HG03342 (cell line): ENCODE measurements at regions not wholly inside any gene's neighbourhood (a gene's known extent, or its start where the extent isn't known, plus 50 kb on each side); places are given as distances from the start of the nearest gene placed in this dataset.
"Not testable (repeated sequence)": the region's sequence is repeated elsewhere in the genome, so short reads cannot be mapped to it uniquely, and the experiment has no call there.

Experiments
- ATAC-seq: cut with Tn5 transposase; IDR thresholded peaks from one replicate; pipeline ENCODE4 v1.9.1; 2021; ENCODE audit warnings: mild to moderate bottlenecking, moderate library complexity; ENCODE audit not compliant: unreplicated experiment

DNA sequence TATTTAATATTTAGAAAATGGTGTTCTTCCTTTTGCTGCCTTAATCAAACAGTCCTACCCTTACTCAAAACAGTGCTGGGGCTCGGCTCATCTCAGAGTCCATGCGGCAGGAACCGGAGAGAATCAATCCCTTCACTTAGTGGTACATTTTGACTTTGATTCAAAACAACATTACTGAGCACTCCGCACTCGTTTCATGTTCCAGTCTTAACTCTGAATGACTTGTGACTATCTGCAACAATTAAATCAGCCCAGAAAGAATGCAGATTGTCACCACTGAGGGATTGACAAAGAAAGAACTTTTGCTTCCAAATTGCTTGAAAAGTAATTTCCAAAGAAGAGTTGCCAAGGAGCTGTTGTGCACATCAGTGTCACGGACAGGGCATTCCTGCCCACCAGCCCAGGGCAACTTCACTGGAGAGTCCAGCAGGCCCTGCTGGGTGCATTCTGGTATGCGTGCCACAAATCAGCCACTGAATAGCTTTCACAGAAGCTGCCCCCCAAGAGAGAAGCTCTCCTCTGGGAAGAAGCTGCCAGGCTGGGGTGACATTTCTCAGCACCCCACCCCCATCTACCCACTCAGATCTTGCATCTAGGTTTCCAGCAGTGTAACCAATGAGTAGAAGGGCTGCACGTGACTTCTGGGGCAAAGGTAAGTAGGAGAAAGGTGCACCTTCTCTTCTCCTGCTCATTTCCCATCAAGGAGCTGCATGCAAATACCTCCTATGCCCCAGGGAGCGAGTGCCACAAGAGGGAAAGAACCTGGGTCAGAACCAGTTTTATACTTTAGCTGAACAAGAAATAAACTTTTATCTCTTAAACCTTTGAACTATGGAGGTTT lies 84.6 kb upstream of the ATP8B1 start:
- no peak for ATAC-seq

DNA sequence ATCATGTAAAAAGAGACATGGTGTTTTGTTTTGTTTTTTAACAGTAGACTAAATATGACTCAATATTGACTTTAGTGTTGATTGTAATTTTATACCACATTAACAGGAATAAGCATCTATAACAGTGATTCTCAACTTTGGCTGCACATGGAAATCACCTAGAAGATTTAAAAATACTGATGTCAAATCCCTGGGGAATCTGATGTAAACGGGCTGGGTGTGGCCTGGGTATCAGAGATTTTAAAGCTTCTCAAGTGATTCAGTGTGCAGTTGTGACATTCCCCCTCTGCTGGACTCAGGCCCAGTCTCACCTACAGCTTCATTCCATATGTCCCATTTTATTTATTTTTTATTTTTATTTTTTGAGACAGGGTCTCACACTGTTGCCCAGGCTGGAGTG lies 82.8 kb upstream of the ATP8B1 start:
- ATAC-seq: no peak

DNA sequence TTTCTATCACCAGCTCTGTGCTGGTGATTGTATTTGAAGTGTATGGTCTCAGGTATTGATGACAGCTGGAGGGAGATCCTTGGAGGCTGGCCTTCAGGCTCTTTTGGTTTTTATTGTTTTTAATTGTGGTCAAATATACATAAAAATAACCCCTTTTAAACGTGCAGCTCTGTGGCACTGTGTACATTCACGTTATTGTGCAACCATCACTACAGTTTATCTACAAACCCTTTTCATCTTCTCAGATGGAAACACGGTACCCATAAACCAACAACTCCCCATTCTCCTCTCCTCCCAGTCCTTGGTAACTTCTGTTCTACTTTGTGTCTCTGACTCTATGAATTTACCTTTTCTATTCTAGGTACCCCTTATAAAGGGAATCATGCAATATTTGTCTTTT lies 79.3 kb upstream of the ATP8B1 start:
- no peak for ATAC-seq

- ATAC-seq: peak; percentile 85
Observed at GRCh38 chr18:57881818-57882413, 78.8 kb upstream of the ATP8B1 start.

GRCh38 chr18:57879924-57880323 lies 76.8 kb upstream of the ATP8B1 start:
- ATAC-seq: not testable (repeated sequence)

DNA sequence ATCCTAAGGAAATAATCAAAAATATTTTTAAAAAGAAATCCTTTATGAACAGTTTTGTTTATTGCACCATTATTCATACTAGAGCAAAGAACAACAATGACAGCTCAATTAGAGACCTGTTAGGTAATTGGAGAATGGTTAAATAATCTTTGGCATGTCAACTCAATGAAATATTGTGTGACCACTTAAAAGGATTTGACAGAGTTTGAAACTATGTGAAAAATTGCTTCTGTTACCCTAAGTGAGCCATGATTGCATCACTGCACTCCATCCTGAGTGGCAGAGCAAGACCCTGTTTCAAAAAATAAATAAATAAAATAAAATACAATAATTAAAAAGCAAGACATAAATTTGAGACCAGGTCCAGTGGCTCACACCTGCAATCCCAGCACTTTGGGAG lies 66.1 kb upstream of the ATP8B1 start:
- no peak for ATAC-seq

GRCh38 chr18:57866355-57866754 lies 63.2 kb upstream of the ATP8B1 start:
- ATAC-seq: no peak

DNA sequence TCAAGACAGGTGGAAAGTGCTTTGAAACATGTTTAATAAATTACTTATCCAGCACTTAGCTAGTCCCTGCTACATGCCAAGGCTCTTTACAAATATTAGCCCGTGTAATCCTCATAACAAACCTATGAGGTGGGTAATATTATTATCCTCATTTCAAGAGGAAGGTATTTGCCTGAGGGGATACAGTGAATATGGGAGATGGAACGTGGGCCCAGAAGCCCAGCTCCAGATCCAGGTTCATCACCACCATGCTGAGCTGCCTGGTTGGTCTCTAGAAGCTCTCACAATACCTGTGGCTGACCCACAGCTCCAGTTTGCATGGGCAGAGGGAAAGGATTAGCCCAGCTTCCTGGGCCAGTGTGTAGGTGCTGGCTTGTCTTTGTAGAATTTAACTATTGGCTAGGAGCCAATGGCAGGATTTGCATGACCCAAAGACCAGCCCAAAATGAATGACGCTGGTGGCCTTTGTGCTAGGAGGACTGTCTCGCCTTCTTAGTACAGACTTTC lies 61.6 kb upstream of the ATP8B1 start:
- ATAC-seq: no peak

GRCh38 chr18:57863706-57864105 lies 60.6 kb upstream of the ATP8B1 start:
- no peak for ATAC-seq

DNA sequence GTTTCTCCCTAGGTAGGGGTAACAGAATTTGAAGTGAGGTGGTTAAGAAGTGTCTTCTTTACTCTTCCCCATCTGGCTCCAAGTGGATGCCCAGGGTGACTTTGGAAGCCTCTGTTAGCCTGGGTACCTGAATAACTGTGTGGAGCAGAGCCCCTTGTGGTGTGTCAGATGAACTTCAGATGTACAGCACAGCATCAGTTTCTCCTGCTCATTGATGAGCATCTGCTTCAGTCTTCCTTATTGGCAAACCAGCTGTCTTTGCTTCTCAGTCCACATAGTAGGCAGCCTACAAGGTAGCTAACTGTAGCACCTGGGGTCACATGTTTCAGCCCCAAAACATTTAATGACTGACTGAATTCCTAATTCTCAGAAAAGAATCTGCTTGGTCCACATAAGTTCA lies 56.2 kb upstream of the ATP8B1 start:
- ATAC-seq: no peak

DNA sequence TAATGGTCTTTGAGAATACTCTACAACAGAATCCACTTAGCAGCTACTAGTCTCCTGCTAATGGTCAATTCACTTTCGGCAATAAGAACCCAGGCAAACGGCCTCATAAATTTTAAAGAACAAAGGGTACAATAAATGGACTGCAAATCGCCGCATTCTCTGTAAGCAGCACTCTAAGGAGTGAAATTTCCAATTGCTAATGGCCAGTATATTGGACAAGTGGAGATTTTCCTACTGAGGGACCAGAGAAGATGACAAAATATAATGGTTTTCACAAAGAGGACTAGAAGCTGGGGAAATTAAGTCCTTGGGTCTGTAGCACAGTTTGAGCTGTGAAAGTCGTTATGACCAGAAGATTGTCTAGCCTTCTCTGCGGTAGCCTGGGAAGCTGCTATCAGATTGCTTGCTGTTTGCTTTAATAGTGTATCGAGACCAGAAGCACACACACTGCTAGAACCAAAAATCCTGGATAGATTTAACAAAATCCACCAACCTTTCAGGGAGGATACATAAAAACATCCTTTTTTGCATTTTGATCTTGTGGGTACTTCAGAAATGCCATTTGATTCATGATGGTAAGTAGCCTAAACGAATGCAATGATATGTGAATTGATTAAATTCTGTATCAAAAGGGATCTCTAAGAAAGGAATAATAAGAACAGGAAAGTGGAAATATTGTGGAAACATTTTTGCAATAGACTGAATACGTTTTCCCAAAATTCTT lies 53.6 kb upstream of the ATP8B1 start:
- no peak for ATAC-seq

DNA sequence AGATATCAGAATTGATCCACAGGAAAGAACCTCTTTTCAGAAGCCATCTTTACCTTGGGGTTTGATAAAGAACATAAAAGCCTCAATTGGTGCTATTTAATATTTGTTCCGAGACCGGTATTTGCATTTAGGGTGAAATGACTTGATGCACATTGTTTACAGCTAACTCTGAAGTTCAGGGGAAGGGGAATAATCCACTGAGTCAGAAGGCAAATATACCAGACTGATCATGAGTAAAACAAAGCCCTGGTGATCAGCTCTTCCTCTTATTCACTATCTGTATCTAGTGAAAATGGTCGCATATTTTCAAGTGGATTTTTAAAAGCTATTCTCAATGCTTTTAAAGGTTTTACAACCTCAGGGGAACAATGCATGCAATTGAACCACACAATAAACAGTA lies 53.0 kb upstream of the ATP8B1 start:
- ATAC-seq: no peak

- ATAC-seq: no peak
Observed at GRCh38 chr18:57855551-57855950, 52.4 kb upstream of the ATP8B1 start.

DNA sequence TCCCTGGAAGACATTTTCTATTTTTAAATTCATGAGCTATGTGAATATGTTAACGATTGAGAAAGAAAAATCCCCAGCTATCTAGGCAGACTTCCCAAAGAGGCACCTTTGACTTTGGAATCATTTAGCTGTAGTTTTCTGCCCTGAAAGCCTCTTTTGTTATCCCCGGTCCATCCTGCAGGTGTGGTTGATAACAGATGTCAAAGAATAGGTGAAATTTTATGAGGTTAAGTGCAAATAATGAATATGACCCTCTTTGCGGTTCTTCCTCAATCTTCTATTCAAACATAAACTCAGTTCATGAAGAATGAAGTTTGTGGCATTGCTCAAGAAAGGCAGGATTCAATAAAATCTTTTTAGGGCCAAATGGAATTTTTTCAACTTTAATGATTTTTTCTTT lies 51.6 kb upstream of the ATP8B1 start:
- no peak for ATAC-seq

GRCh38 chr18:57853864-57854263 lies 50.7 kb upstream of the ATP8B1 start:
- no peak for ATAC-seq

DNA sequence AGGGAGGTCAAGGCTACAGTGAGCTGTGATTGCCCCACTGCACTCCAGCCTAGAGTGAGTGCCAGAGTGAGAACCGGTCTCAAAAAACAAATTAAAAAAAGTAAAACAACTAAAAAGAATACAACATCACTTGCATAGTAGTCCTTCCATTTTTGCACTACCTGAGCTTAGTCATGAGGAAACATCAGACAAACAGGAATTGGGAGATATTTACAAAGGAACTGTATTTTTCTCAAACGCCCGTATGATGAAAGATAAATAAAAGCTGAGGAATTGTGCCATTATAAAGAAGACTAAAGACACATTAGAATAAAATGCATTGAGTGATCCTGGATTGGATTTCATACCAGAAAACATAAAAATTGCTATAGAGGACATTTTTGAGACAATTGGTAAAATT lies 50.0 kb upstream of the ATP8B1 start:
- ATAC-seq: no peak
